Mesenchymal stem cell (in vitro differentiated cells and primary cell): ENCODE measurements at regions not wholly inside any gene's neighbourhood (a gene's known extent, or its start where the extent isn't known, plus 50 kb on each side); places are given as distances from the start of the nearest gene placed in this dataset.

Experiments
- DNase-seq: peaks from one replicate; pipeline ENCODE4 v3.0.0-alpha.2; 2013
- H2AFZ ChIP-seq: one replicate; pipeline ENCODE4 v1.6.1; 2013; ENCODE audit warnings: low read depth, mild to moderate bottlenecking, control low read depth, inconsistent platforms, low read length, moderate library complexity
- H2AK5ac ChIP-seq: 2 replicates; pipeline ENCODE4 v1.6.1; 2013; ENCODE audit warnings: low read length, moderate library complexity, mild to moderate bottlenecking, inconsistent platforms; ENCODE audit not compliant: severe bottlenecking
- H2BK120ac ChIP-seq: one replicate; pipeline ENCODE4 v1.6.1; 2013; ENCODE audit warnings: low read depth, mild to moderate bottlenecking, inconsistent platforms, low read length, moderate library complexity
- H2BK12ac ChIP-seq, 2 experiments: one replicate each; pipeline ENCODE4 v1.6.1; 2013; ENCODE audit warnings: inconsistent platforms in 2 of 2, low read length in 2 of 2, mild to moderate bottlenecking in 2 of 2, moderate library complexity in 2 of 2, control low read depth in 1 of 2
- H2BK15ac ChIP-seq: one replicate; pipeline ENCODE4 v1.6.1; 2013; ENCODE audit warnings: mild to moderate bottlenecking, low read depth, inconsistent platforms; ENCODE audit not compliant: poor library complexity, severe bottlenecking
- H2BK5ac ChIP-seq: 2 replicates; pipeline ENCODE4 v1.6.1; 2013; ENCODE audit warnings: low read depth, mild to moderate bottlenecking, low read length, control low read depth, inconsistent platforms; ENCODE audit not compliant: poor library complexity, severe bottlenecking
- H3K14ac ChIP-seq, 2 experiments: one replicate each; pipeline ENCODE4 v1.6.1; 2013; ENCODE audit warnings: inconsistent platforms in 2 of 2, low read length in 2 of 2, control low read depth in 1 of 2, mild to moderate bottlenecking in 1 of 2, moderate library complexity in 1 of 2
- H3K18ac ChIP-seq, 2 experiments: one replicate each; pipeline ENCODE4 v1.6.1; 2013; ENCODE audit warnings: inconsistent platforms in 2 of 2, low read length in 2 of 2, control low read depth in 1 of 2, low read depth in 1 of 2, mild to moderate bottlenecking in 1 of 2
- H3K23ac ChIP-seq, 2 experiments: one replicate each; pipeline ENCODE4 v1.6.1; 2013; ENCODE audit warnings: inconsistent platforms in 2 of 2, low read length in 2 of 2, mild to moderate bottlenecking in 2 of 2, moderate library complexity in 2 of 2, control low read depth in 1 of 2
- H3K27ac ChIP-seq: 2 replicates; pipeline ENCODE4 v1.5.1; 2013; ENCODE audit warnings: mild to moderate bottlenecking, moderate library complexity, low read length, control low read depth, inconsistent platforms; ENCODE audit not compliant: poor library complexity, severe bottlenecking
- H3K27me3 ChIP-seq, 2 experiments: 2 replicates each; pipeline versions ENCODE4 v1.6.1 to v1.7.0; 2013; ENCODE audit warnings: low read length in 2 of 2, mild to moderate bottlenecking in 2 of 2, moderate library complexity in 2 of 2, control low read depth in 1 of 2, inconsistent platforms in 1 of 2; ENCODE audit not compliant: control insufficient read depth in 1 of 2, insufficient read depth in 1 of 2
- H3K36me3 ChIP-seq, 2 experiments: 2 replicates each; pipeline versions ENCODE4 v1.6.1 to v1.7.0; 2013; ENCODE audit warnings: low read length in 2 of 2, control low read depth in 1 of 2, inconsistent platforms in 1 of 2, low read depth in 1 of 2, mild to moderate bottlenecking in 1 of 2; ENCODE audit not compliant: insufficient read depth in 2 of 2, control insufficient read depth in 1 of 2
- H3K4ac ChIP-seq, 2 experiments: one replicate each; pipeline ENCODE4 v1.6.1; 2013; ENCODE audit warnings: inconsistent platforms in 2 of 2, low read length in 2 of 2, mild to moderate bottlenecking in 2 of 2, moderate library complexity in 2 of 2, control low read depth in 1 of 2, low read depth in 1 of 2
- H3K4me1 ChIP-seq: 2 replicates; pipeline ENCODE4 v1.6.1; 2013; ENCODE audit warnings: low read depth, low read length, control low read depth; ENCODE audit not compliant: control insufficient read depth, insufficient read depth
- H3K4me2 ChIP-seq: 2 replicates; pipeline ENCODE4 v1.6.1; 2013; ENCODE audit warnings: low read length, mild to moderate bottlenecking, inconsistent platforms; ENCODE audit not compliant: poor library complexity, severe bottlenecking
- H3K4me3 ChIP-seq, 2 experiments: 2 replicates each; pipeline versions ENCODE4 v1.5.1 to v1.7.0; 2013; ENCODE audit warnings: low read length in 2 of 2, mild to moderate bottlenecking in 2 of 2, control low read depth in 1 of 2, low read depth in 1 of 2; ENCODE audit not compliant: insufficient read depth in 1 of 2
- H3K79me1 ChIP-seq: replicated peaks from 2 replicates; pipeline ENCODE4 v1.6.1; 2013; ENCODE audit warnings: mild to moderate bottlenecking, control low read depth, low read length, inconsistent platforms; ENCODE audit not compliant: poor library complexity, severe bottlenecking
- H3K9ac ChIP-seq: 2 replicates; pipeline ENCODE4 v1.7.0; 2013; ENCODE audit warnings: mild to moderate bottlenecking, low read length, moderate library complexity
- H3K9me3 ChIP-seq: 2 replicates; pipeline ENCODE4 v1.7.0; 2013; ENCODE audit warnings: mild to moderate bottlenecking, low read length; ENCODE audit not compliant: control insufficient read depth
- H4K8ac ChIP-seq: one replicate; pipeline ENCODE4 v1.6.1; 2013; ENCODE audit warnings: inconsistent platforms, mild to moderate bottlenecking, low read length, moderate library complexity
- H4K91ac ChIP-seq: one replicate; pipeline ENCODE4 v1.6.1; 2013; ENCODE audit warnings: mild to moderate bottlenecking, low read length, inconsistent platforms
- WGBS: methylation state at CpG from one replicate; pipeline ENCODE4 v1.1.7; 2013; ENCODE audit warnings: mixed read lengths; 5-methylcytosine and 5-hydroxymethylcytosine counted together

- Histone ChIP-seq H3K9ac (no peak overlapping the region), H3K4me2 (no peak overlapping the region), H3K4me3 (no peak overlapping the region), H3K14ac (no peak overlapping the region), H2BK15ac (no peak overlapping the region), H3K4me1 (no peaks in the 10 kb centered on the region), H4K91ac (no peak overlapping the region), H3K36me3 (no peaks in the 10 kb centered on the region), H3K27ac (no peak overlapping the region), H3K4ac (no peak overlapping the region), H3K27me3 (no peaks in the 10 kb centered on the region), H2BK5ac (no peak overlapping the region), H3K9me3 (no peaks in the 10 kb centered on the region), H2BK12ac (no peak overlapping the region), H3K18ac (no peak overlapping the region), H4K8ac (no peak overlapping the region), H3K79me1 (no peaks in the 10 kb centered on the region), H2AK5ac (no peak overlapping the region), H2AFZ (no peak overlapping the region), H2BK120ac (no peak overlapping the region), H3K23ac (no peak overlapping the region)
- 82% methylated on average over 1 of the region's 1 CpG for WGBS
- no peak for DNase-seq
Measured at GRCh38 chr6:65948062-65948461, 241.0 kb upstream of the EYS start.

DNA sequence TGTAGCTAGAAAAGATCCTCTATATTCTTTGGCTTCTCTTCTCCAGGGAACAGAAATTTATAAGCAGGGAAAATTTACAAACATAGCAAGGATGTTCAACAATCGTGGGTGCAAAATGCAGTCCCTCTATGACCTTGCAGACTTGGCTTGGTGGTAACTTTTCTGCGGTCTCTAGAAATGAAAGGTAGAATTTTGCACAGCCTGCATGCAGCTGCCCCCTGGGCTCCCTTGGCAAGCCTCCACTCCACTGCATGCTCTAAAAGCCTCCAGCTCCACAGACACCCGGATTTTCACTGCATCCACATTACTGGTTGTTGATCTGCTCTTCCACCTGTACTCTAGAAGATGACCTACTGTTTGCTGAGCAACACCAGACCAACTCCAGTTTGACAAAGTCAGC, 236.5 kb upstream of the EYS start:
- no peak for DNase-seq
- H2AK5ac ChIP-seq, result no peak overlapping the region

DNA sequence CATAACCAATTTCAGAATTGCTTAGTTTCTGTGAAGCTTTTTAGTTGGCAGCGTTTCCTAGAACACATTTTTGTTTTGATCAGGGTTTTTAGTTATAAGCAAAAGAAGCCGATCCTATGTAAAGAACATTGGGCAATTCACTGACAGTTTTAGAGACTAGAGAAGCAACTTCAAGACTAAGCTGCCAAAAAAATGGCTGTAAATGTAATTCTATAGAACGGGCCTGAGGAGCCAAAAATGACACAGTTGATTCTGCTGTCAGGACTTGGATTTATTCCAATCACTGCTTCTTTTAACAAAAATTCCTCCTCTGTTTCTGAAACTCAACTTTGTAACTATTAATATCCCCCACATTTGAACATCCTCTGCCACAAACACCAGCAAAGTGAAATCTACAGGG, 236.0 kb upstream of the EYS start:
- Histone ChIP-seq H2BK5ac (no peak overlapping the region), H3K4me2 (no peak overlapping the region), H2AFZ (no peak overlapping the region), H3K4me3 (no peak overlapping the region), H3K18ac (no peak overlapping the region), H3K9ac (no peak overlapping the region), H4K8ac (no peak overlapping the region), H2BK15ac (no peak overlapping the region), H3K36me3 (no peaks in the 10 kb centered on the region), H3K79me1 (no peaks in the 10 kb centered on the region), H3K27me3 (no peaks in the 10 kb centered on the region), H3K9me3 (no peaks in the 10 kb centered on the region), H3K27ac (no peak overlapping the region), H2BK12ac (no peak overlapping the region), H3K23ac (no peak overlapping the region), H2AK5ac (no peak overlapping the region), H3K4me1 (no peaks in the 10 kb centered on the region), H2BK120ac (no peak overlapping the region), H3K14ac (no peak overlapping the region), H3K4ac (no peak overlapping the region), H4K91ac (no peak overlapping the region)
- WGBS, result 98% methylated on average over 3 of the region's 3 CpGs
- DNase-seq, result no peak

More for the DNA sequence above, 236.5 kb upstream of the EYS start:
- Histone ChIP-seq H2BK5ac (no peak overlapping the region), H3K18ac (no peak overlapping the region), H3K9me3 (no peaks in the 10 kb centered on the region), H2BK15ac (no peak overlapping the region), H3K27ac (no peak overlapping the region), H3K4me2 (no peak overlapping the region), H3K23ac (no peak overlapping the region), H3K36me3 (no peaks in the 10 kb centered on the region), H3K9ac (no peak overlapping the region), H2BK12ac (no peak overlapping the region), H3K4me1 (no peaks in the 10 kb centered on the region), H2AFZ (no peak overlapping the region), H3K4me3 (no peak overlapping the region), H3K79me1 (no peaks in the 10 kb centered on the region), H3K14ac (no peak overlapping the region), H4K91ac (no peak overlapping the region), H4K8ac (no peak overlapping the region), H3K27me3 (no peaks in the 10 kb centered on the region), H2BK120ac (no peak overlapping the region), H3K4ac (no peak overlapping the region)
- 92% methylated on average over 3 of the region's 3 CpGs for WGBS

GRCh38 chr6:65938000-65938399, 231.0 kb upstream of the EYS start:
- no peak overlapping the region for H2BK120ac ChIP-seq
- H3K79me1 ChIP-seq, result no peaks in the 10 kb centered on the region
- H2AFZ ChIP-seq, result no peak overlapping the region
- no peaks in the 10 kb centered on the region for H3K36me3 ChIP-seq
- H3K14ac ChIP-seq, result no peak overlapping the region
- H2BK12ac ChIP-seq, result no peak overlapping the region
- DNase-seq, result no peak
- H4K8ac ChIP-seq, result no peak overlapping the region
- no peaks in the 10 kb centered on the region for H3K4me1 ChIP-seq
- no peak overlapping the region for H3K4ac ChIP-seq
- H3K9me3 ChIP-seq, result no peaks in the 10 kb centered on the region
- H3K27ac ChIP-seq, result no peak overlapping the region
- H4K91ac ChIP-seq, result no peak overlapping the region
- no peak overlapping the region for H2BK15ac ChIP-seq
- no peaks in the 10 kb centered on the region for H3K27me3 ChIP-seq
- H3K4me2 ChIP-seq, result no peak overlapping the region
- no peak overlapping the region for H2AK5ac ChIP-seq
- H3K4me3 ChIP-seq, result no peak overlapping the region
- no peak overlapping the region for H3K18ac ChIP-seq
- H2BK5ac ChIP-seq, result no peak overlapping the region
- H3K23ac ChIP-seq, result no peak overlapping the region
- no peak overlapping the region for H3K9ac ChIP-seq
- 85% methylated on average over 2 of the region's 2 CpGs for WGBS
